GM12878 (cell line): ENCODE measurements at regions not wholly inside any gene's neighbourhood (a gene's known extent, or its start where the extent isn't known, plus 50 kb on each side); places are given as distances from the start of the nearest gene placed in this dataset.

Source experiments
- ATAC-seq: fragments of 200-7000 bp; cut with Tn5 transposase; 3 replicates; pipeline ENCODE4 v1.9.1; 2020; ENCODE audit warnings: mild to moderate bottlenecking, moderate library complexity
- BruUV-seq: library from RNA; stranded (reverse); fragments of 400-500 nt; replicated peaks from 2 replicates; lab custom pipeline; 2021; lab: Mats Ljungman, UMichigan
- CTCF ChIA-PET: fragments of 300-600 bp; sonication (Branson Sonifier 250); formaldehyde crosslinking; extraction: SDS; loops from one replicate; lab custom pipeline; 2021; ENCODE audit warnings: inconsistent platforms; lab: Yijun Ruan, JAX
- POLR2A ChIA-PET: fragments of 350-600 bp; formaldehyde crosslinking; extraction: SDS; loops from one replicate; lab custom pipeline; 2021; ENCODE audit warnings: inconsistent platforms; lab: Charles Lee
- RAD21 ChIA-PET: fragments of 300-600 bp; sonication (Branson Sonifier 250); formaldehyde crosslinking; loops from one replicate; lab custom pipeline; 2023; ENCODE audit warnings: antibody characterized with exemption; ENCODE audit not compliant: unreplicated experiment; lab: Charles Lee
- SMC1A ChIA-PET: fragments of 300-600 bp; sonication (Branson Sonifier 250); formaldehyde crosslinking; loops from one replicate; lab custom pipeline; 2023; ENCODE audit not compliant: unreplicated experiment, uncharacterized antibody; lab: Charles Lee
- DNase-seq: peaks from one replicate; pipeline ENCODE4 v3.0.0-alpha.2; 2011; ENCODE audit warnings: low read depth, low spot score
- FAIRE-seq: peaks from 3 replicates; lab custom pipeline; 2011; peaks lifted over from hg19 to GRCh38; lab: Jason Lieb, UNC
- H2AFZ ChIP-seq: 2 replicates; pipeline ENCODE4 v1.6.0; 2011; ENCODE audit warnings: low read depth, low read length, control low read depth; ENCODE audit not compliant: control insufficient read depth
- H3K27ac ChIP-seq: 2 replicates; pipeline ENCODE4 v1.5.1; 2011; ENCODE audit warnings: control low read depth; ENCODE audit not compliant: control insufficient read depth, insufficient read depth
- H3K27me3 ChIP-seq, 2 experiments: replicated peaks in 1 of 2; 2 replicates each; pipeline versions ENCODE4 v1.6.0 to v1.6.1; 2011; ENCODE audit warnings: low read length in 1 of 2; ENCODE audit not compliant: control insufficient read depth in 2 of 2, insufficient read depth in 2 of 2
- H3K36me3 ChIP-seq, 2 experiments: 2 replicates each; pipeline ENCODE4 v1.5.1; 2011; ENCODE audit warnings: low read length in 1 of 2; ENCODE audit not compliant: control insufficient read depth in 2 of 2, insufficient read depth in 2 of 2
- H3K4me1 ChIP-seq: 2 replicates; pipeline ENCODE4 v1.6.1; 2011; ENCODE audit warnings: mild to moderate bottlenecking, low read length, moderate library complexity, mixed read lengths; ENCODE audit not compliant: control insufficient read depth, insufficient read depth
- H3K4me2 ChIP-seq: 2 replicates; pipeline ENCODE4 v1.6.0; 2011; ENCODE audit warnings: control low read depth; ENCODE audit not compliant: control insufficient read depth, insufficient read depth
- H3K4me3 ChIP-seq: fragments of 200-600 bp; sonication (generic); 2 replicates; pipeline ENCODE4 v1.5.1; 2016
- H3K79me2 ChIP-seq: 2 replicates; pipeline ENCODE4 v1.6.0; 2011; ENCODE audit warnings: low read length; ENCODE audit not compliant: control insufficient read depth, insufficient read depth
- H3K9ac ChIP-seq: 2 replicates; pipeline ENCODE4 v1.8.0; 2011; ENCODE audit warnings: low read length, control low read depth, mixed read lengths; ENCODE audit not compliant: control insufficient read depth, insufficient read depth
- H3K9me3 ChIP-seq: replicated peaks from 3 replicates; pipeline ENCODE4 v1.5.1; 2011; ENCODE audit warnings: mild to moderate bottlenecking, low read length; ENCODE audit not compliant: control insufficient read depth, insufficient read depth
- H4K20me1 ChIP-seq: 2 replicates; pipeline ENCODE4 v1.6.0; 2011; ENCODE audit not compliant: control insufficient read depth, insufficient read depth
- ATF2 ChIP-seq: IDR thresholded peaks from 2 replicates; pipeline ENCODE4 v1.6.1; 2012; ENCODE audit warnings: low read length, inconsistent platforms
- FOS ChIP-seq: IDR thresholded peaks from 3 replicates; pipeline ENCODE4 v1.6.1; 2011; ENCODE audit warnings: borderline replicate concordance; ENCODE audit not compliant: insufficient read length; ENCODE audit errors: extremely low read depth
- SIN3A ChIP-seq: IDR thresholded peaks from 2 replicates; pipeline ENCODE4 v1.6.1; 2012; ENCODE audit warnings: low read depth, low read length, improper control_type of control experiment
- TCF3 ChIP-seq: IDR thresholded peaks from 2 replicates; pipeline ENCODE4 v1.6.1; 2012; ENCODE audit warnings: low read depth, mild to moderate bottlenecking, low read length, borderline replicate concordance; ENCODE audit not compliant: insufficient read depth
- ZBTB40 ChIP-seq: fragments of 450-650 bp; IDR thresholded peaks from 2 replicates; pipeline ENCODE4 v1.6.1; 2016; ENCODE audit warnings: mild to moderate bottlenecking, moderate library complexity, borderline replicate concordance
- ZNF24 ChIP-seq: fragments of 450-650 bp; IDR thresholded peaks from 2 replicates; pipeline ENCODE4 v1.6.1; 2017; ENCODE audit warnings: antibody characterized with exemption, mild to moderate bottlenecking
- WGBS: methylation state at CpG from one replicate; pipeline ENCODE4 v1.1.6; 2016; ENCODE audit warnings: low lambda C conversion rate; ENCODE audit not compliant: insufficient replicate concordance, insufficient coverage; ENCODE audit errors: missing lambda C conversion rate; 5-methylcytosine and 5-hydroxymethylcytosine counted together
- in situ Hi-C: fragments of 300-500 bp; cut with MboI; formaldehyde crosslinking; loops from 9 replicates; pipeline ENCODE4 v1.14.3; 2018; ENCODE audit warnings: mixed read lengths
- intact Hi-C: fragments of 100-400 bp; cut with micrococcal nuclease; formaldehyde crosslinking; loops from one replicate; pipeline ENCODE4 v1.14.2; 2022; ENCODE audit not compliant: unreplicated experiment
- TF ChIP-seq, protein P1 (sequence below): fragments of 450-650 bp; formaldehyde crosslinking; IDR thresholded peaks from 2 replicates; pipeline ENCODE4 v1.4.0; 2022; ENCODE audit warnings: mild to moderate bottlenecking, moderate library complexity

- in situ Hi-C loops (no loop called here), intact Hi-C loops (no loop called here)
- POLR2A ChIA-PET, result no interaction called here
- FAIRE-seq (no peak), ATAC-seq (no peak), DNase-seq (no peak)
- no peaks in the 10 kb centered on the region for H3K79me2 ChIP-seq
- H2AFZ ChIP-seq, result no peak overlapping the region
- no peak overlapping the region for H3K4me3 ChIP-seq
- no peak for TF ChIP-seq ATF2
- TF ChIP-seq SIN3A, result no peak
- TF ChIP-seq, protein P1, sequence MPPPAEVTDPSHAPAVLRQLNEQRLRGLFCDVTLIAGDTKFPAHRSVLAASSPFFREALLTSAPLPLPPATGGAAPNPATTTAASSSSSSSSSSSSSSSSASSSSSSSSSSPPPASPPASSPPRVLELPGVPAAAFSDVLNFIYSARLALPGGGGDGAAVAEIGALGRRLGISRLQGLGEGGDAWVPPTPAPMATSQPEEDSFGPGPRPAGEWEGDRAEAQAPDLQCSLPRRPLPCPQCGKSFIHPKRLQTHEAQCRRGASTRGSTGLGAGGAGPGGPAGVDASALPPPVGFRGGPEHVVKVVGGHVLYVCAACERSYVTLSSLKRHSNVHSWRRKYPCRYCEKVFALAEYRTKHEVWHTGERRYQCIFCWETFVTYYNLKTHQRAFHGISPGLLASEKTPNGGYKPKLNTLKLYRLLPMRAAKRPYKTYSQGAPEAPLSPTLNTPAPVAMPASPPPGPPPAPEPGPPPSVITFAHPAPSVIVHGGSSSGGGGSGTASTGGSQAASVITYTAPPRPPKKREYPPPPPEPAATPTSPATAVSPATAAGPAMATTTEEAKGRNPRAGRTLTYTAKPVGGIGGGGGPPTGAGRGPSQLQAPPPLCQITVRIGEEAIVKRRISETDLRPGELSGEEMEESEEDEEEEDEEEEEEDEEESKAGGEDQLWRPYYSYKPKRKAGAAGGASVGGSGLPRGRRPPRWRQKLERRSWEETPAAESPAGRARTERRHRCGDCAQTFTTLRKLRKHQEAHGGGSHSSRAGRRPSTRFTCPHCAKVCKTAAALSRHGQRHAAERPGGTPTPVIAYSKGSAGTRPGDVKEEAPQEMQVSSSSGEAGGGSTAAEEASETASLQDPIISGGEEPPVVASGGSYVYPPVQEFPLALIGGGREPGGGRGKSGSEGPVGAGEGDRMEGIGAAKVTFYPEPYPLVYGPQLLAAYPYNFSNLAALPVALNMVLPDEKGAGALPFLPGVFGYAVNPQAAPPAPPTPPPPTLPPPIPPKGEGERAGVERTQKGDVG (CRISPR knock-in tag), result no peak
- TF ChIP-seq ZNF24, result no peak
- no peak for TF ChIP-seq FOS
- TF ChIP-seq ZBTB40, result no peak
- TF ChIP-seq TCF3, result no peak
- SMC1A ChIA-PET, result no interaction called here
- WGBS, result 24% methylated on average over 5 of the region's 5 CpGs
- CTCF ChIA-PET, result no interaction called here
- no peaks in the 10 kb centered on the region for H3K27me3 ChIP-seq
- BruUV-seq, result no TSS peak
- no peaks in the 10 kb centered on the region for H4K20me1 ChIP-seq
- no peak overlapping the region for H3K4me2 ChIP-seq
- no peaks in the 10 kb centered on the region for H3K9me3 ChIP-seq
- no peaks in the 10 kb centered on the region for H3K36me3 ChIP-seq
- no peak overlapping the region for H3K27ac ChIP-seq
- no peak overlapping the region for H3K9ac ChIP-seq
- H3K4me1 ChIP-seq, result no peaks in the 10 kb centered on the region
- RAD21 ChIA-PET, result no interaction called here
Measured at GRCh38 chr4:52420330-52420729, 238.8 kb downstream of the USP46 start.
